ENCODE measurements at regions not wholly inside any gene's neighbourhood (a gene's known extent, or its start where the extent isn't known, plus 50 kb on each side); places are given as distances from the start of the nearest gene placed in this dataset.

GRCh38 chr11:122205036-122205435 lies 89.0 kb upstream of the BLID start:
- in situ Hi-C loops (cut with MboI; ENCODE audit: low sequenced_read_pairs): loop anchor here (5.0 to 25.0 kb wide), 3 partner anchors 100 to 893 kb away; no protein-coding TSS in a partner anchor
- Histone ChIP-seq H3K4me2 (ENCODE audit: low read depth, low read length) (peak overlapping the region; percentile 24; the same call in 1 of the 2 replicates), H3K9ac (ENCODE audit: low read depth, low read length) (peak overlapping the region; percentile 34; the same call in 1 of the 2 replicates), H2BK120ac (ENCODE audit: low read depth, low read length) (peak overlapping the region; percentile 99), H3K14ac (replicated peaks; ENCODE audit: low read depth, low read length) (peak overlapping the region; percentile 100), H3K4me3 (ENCODE audit: insufficient read depth, low read depth, low read length) (no peak overlapping the region), H3K27ac (ENCODE audit: insufficient read depth, low read length) (peak overlapping the region; percentile 76), H4K5ac (ENCODE audit: low read depth, low read length) (peak overlapping the region; percentile 93), H3K79me1 (ENCODE audit: low read depth in 1 of 2, low read length in 2 of 2) (peaks cover 39 to 79% of the 10 kb centered on the region in 2 experiments), H2AK9ac (replicated peaks; ENCODE audit: low read depth, low read length, poor library complexity) (peak overlapping the region; percentile 71), H4K20me1 (ENCODE audit: insufficient read depth, low read length) (no peaks in the 10 kb centered on the region), H3K9me3 (ENCODE audit: control insufficient read depth, insufficient read depth, low read length) (no peaks in the 10 kb centered on the region), H3K18ac (ENCODE audit: low read depth, low read length) (peak overlapping the region; percentile 93), H3K27me3 (ENCODE audit: control insufficient read depth, insufficient read depth, low read length) (no peaks in the 10 kb centered on the region), H4K8ac (ENCODE audit: low read depth in 2 of 2, low read length in 2 of 2) (peak overlapping the region; percentile 99 to 100), H2AK5ac (ENCODE audit: low read depth, low read length) (peak overlapping the region; percentile 56), H2BK5ac (ENCODE audit: low read depth, low read length, poor library complexity, severe bottlenecking) (peak overlapping the region; percentile 100), H2AFZ (replicated peaks; ENCODE audit: low read length, poor library complexity) (no peak overlapping the region), H4K91ac (ENCODE audit: insufficient read depth, low read depth, low read length) (peak overlapping the region; percentile 100), H2BK20ac (ENCODE audit: low read depth, low read length) (peak overlapping the region; percentile 100), H2BK15ac (ENCODE audit: low read depth, low read length) (peak overlapping the region; percentile 100), H3K36me3 (ENCODE audit: control insufficient read depth, insufficient read depth, low read length) (peaks cover 12% of the 10 kb centered on the region), H3K4ac (ENCODE audit: low read depth, low read length) (peak overlapping the region; percentile 100), H3K56ac (ENCODE audit: extremely low read depth, insufficient read depth, low read length) (peak overlapping the region; percentile 99), H3K9me1 (ENCODE audit: insufficient read depth, low read length) (peaks cover 32% of the 10 kb centered on the region), H3K4me1 (ENCODE audit: control insufficient read depth, insufficient read depth, low read length) (peaks cover 53% of the 10 kb centered on the region), H3K23ac (ENCODE audit: low read depth, low read length) (peak overlapping the region; percentile 100; the same call in 1 of the 2 replicates)
- TF ChIP-seq NFE2L2 (IDR thresholded peaks at IDR 0.05; ENCODE audit: low read depth, low read length) (no peak), RAD21 (IDR thresholded peaks at IDR 0.05; ENCODE audit: low read length) (no peak), MAZ (IDR thresholded peaks at IDR 0.05; ENCODE audit: borderline replicate concordance, low read depth, low read length) (no peak), BHLHE40 (IDR thresholded peaks at IDR 0.05; ENCODE audit: low read depth, low read length) (no peak), CTCF (conservative IDR thresholded peaks at IDR 0.05; ENCODE audit: low read depth, low read length) (no peak), RCOR1 (IDR thresholded peaks at IDR 0.05; ENCODE audit: insufficient replicate concordance, low read length) (no peak), POLR2A (IDR thresholded peaks at IDR 0.05; ENCODE audit: low read depth, low read length) (no peak), CEBPB (IDR thresholded peaks at IDR 0.05; ENCODE audit: low read depth, low read length) (no peak), MAFK (IDR thresholded peaks at IDR 0.05; ENCODE audit: low read depth, low read length) (no peak), MXI1 (IDR thresholded peaks at IDR 0.05; ENCODE audit: borderline replicate concordance, low read depth, low read length) (no peak)
- TF ChIP-seq, protein P1, sequence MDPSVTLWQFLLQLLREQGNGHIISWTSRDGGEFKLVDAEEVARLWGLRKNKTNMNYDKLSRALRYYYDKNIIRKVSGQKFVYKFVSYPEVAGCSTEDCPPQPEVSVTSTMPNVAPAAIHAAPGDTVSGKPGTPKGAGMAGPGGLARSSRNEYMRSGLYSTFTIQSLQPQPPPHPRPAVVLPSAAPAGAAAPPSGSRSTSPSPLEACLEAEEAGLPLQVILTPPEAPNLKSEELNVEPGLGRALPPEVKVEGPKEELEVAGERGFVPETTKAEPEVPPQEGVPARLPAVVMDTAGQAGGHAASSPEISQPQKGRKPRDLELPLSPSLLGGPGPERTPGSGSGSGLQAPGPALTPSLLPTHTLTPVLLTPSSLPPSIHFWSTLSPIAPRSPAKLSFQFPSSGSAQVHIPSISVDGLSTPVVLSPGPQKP (IDR thresholded peaks at IDR 0.05; ENCODE audit: borderline replicate concordance, low read depth, low read length): no peak
- no TSS peak for BruUV-seq (replicated peaks)
- ChIA-PET POLR2A (ENCODE audit: unreplicated experiment) (interaction anchor here (1.6 kb wide), 1 partner anchor 26 kb away, joined by 5 read pairs; no protein-coding TSS in a partner anchor), CTCF (no interaction called here)
- 90% methylated on average over 2 of the region's 5 CpGs; no CpG with 5 or more reads in 1 of the 2 experiments for WGBS, 2 experiments (ENCODE audit: extremely low coverage in 2 of 2, insufficient read length in 1 of 2)
- dilution Hi-C loops (cut with HindIII; ENCODE audit: low sequenced_read_pairs, unreplicated experiment): no loop called here
- ATAC-seq (ENCODE audit: low read depth) (no peak), DNase-seq (no peak)
- intact Hi-C loops (cut with micrococcal nuclease): loop anchor here (10.0 kb wide), 2 partner anchors 170 to 740 kb away; no protein-coding TSS in a partner anchor
